ENCODE measurements at regions not wholly inside any gene's neighbourhood (a gene's known extent, or its start where the extent isn't known, plus 50 kb on each side); places are given as distances from the start of the nearest gene placed in this dataset.

GRCh38 chr4:181835348-181835747, 407.9 kb upstream of the TENM3 start:
- TF ChIP-seq NR2C2 (IDR thresholded peaks at IDR 0.05; ENCODE audit: borderline replicate concordance, control insufficient read depth, insufficient read length, low read depth): no peak
- no peak for TF ChIP-seq CREB1 (IDR thresholded peaks at IDR 0.05; ENCODE audit: low read depth)
- no peak for TF ChIP-seq SIN3A (IDR thresholded peaks at IDR 0.05; ENCODE audit: low read depth, low read length)
- no peak for TF ChIP-seq BACH1 (IDR thresholded peaks at IDR 0.05; ENCODE audit: borderline replicate concordance)
- TF ChIP-seq LARP7 (IDR thresholded peaks at IDR 0.05): no peak
- TF ChIP-seq ZNF687 (IDR thresholded peaks at IDR 0.05): no peak
- no peak for TF ChIP-seq E2F8 (IDR thresholded peaks at IDR 0.05; ENCODE audit: low read depth, partially characterized antibody)

All from GM12878 (cell line).